ENCODE measurements at regions not wholly inside any gene's neighbourhood (a gene's known extent, or its start where the extent isn't known, plus 50 kb on each side); places are given as distances from the start of the nearest gene placed in this dataset.

GRCh38 chr9:119523508-119523907 lies 154.3 kb upstream of the BRINP1 start:
- no peak overlapping the region for H3K18ac ChIP-seq (ENCODE audit: low read length)
- no peak overlapping the region for H3K4me3 ChIP-seq (ENCODE audit: low read length in 2 of 2)
- H2BK15ac ChIP-seq (ENCODE audit: low read length) = no peak overlapping the region
- H3K9me3 ChIP-seq (replicated peaks in 1 of 2; ENCODE audit: control insufficient read depth in 2 of 2, insufficient read depth in 1 of 2, low read depth in 1 of 2, low read length in 2 of 2) = no peaks in the 10 kb centered on the region
- H3K4me1 ChIP-seq (ENCODE audit: control insufficient read depth in 2 of 2, insufficient read depth in 1 of 2, low read depth in 1 of 2, low read length in 2 of 2) = no peaks in the 10 kb centered on the region
- no peak overlapping the region for H4K91ac ChIP-seq (ENCODE audit: low read depth, low read length, poor library complexity)
- no peaks in the 10 kb centered on the region for H3K79me1 ChIP-seq (ENCODE audit: low read depth, low read length)
- H4K8ac ChIP-seq (ENCODE audit: low read depth, low read length) = no peak overlapping the region
- no peak overlapping the region for H2AFZ ChIP-seq (ENCODE audit: low read length)
- no peak overlapping the region for H3K4ac ChIP-seq (ENCODE audit: low read length)
- no peak overlapping the region for H2BK5ac ChIP-seq (ENCODE audit: low read length)
- WGBS, 2 donors (ENCODE audit: extremely low coverage in 2 of 2, insufficient read length in 2 of 2, insufficient replicate concordance in 1 of 2) = no CpG with 5 or more reads among the region's 1 CpG
- no peaks in the 10 kb centered on the region for H3K36me3 ChIP-seq (replicated peaks in 1 of 2; ENCODE audit: control insufficient read depth in 2 of 2, insufficient read depth in 2 of 2, low read length in 2 of 2)
- no peak overlapping the region for H3K4me2 ChIP-seq (ENCODE audit: insufficient read depth, low read length, poor library complexity, severe bottlenecking)
- no peak overlapping the region for H2BK12ac ChIP-seq (ENCODE audit: low read length)
- H2AK5ac ChIP-seq (ENCODE audit: low read depth, low read length) = no peak overlapping the region
- H3K27me3 ChIP-seq (ENCODE audit: control insufficient read depth in 3 of 3, insufficient read depth in 3 of 3, low read depth in 1 of 3, low read length in 3 of 3) = no peaks in the 10 kb centered on the region
- H3K23ac ChIP-seq (ENCODE audit: low read depth, low read length, poor library complexity) = no peak overlapping the region
- no peak for DNase-seq (ENCODE audit: low spot score)
- no peak overlapping the region for H2BK120ac ChIP-seq (ENCODE audit: low read depth, low read length)
- H3K27ac ChIP-seq (replicated peaks; ENCODE audit: low read length) = no peak overlapping the region
- no peak overlapping the region for H3K9ac ChIP-seq (ENCODE audit: low read depth, low read length, poor library complexity)
- H3K14ac ChIP-seq (ENCODE audit: low read length) = no peak overlapping the region

GRCh38 chr9:119522381-119522780 lies 153.1 kb upstream of the BRINP1 start:
- Histone ChIP-seq H3K18ac (ENCODE audit: low read length) (no peak overlapping the region), H3K36me3 (replicated peaks in 1 of 2; ENCODE audit: control insufficient read depth in 2 of 2, insufficient read depth in 2 of 2, low read length in 2 of 2) (no peaks in the 10 kb centered on the region), H3K4me3 (ENCODE audit: low read length in 2 of 2) (no peak overlapping the region), H3K27me3 (ENCODE audit: control insufficient read depth in 3 of 3, insufficient read depth in 3 of 3, low read depth in 1 of 3, low read length in 3 of 3) (no peaks in the 10 kb centered on the region), H4K91ac (ENCODE audit: low read depth, low read length, poor library complexity) (no peak overlapping the region), H2BK15ac (ENCODE audit: low read length) (no peak overlapping the region), H4K8ac (ENCODE audit: low read depth, low read length) (no peak overlapping the region), H3K4ac (ENCODE audit: low read length) (no peak overlapping the region), H2BK5ac (ENCODE audit: low read length) (no peak overlapping the region), H2BK12ac (ENCODE audit: low read length) (no peak overlapping the region), H2AFZ (ENCODE audit: low read length) (no peak overlapping the region), H3K23ac (ENCODE audit: low read depth, low read length, poor library complexity) (no peak overlapping the region), H3K9ac (ENCODE audit: low read depth, low read length, poor library complexity) (no peak overlapping the region), H2AK5ac (ENCODE audit: low read depth, low read length) (no peak overlapping the region), H3K79me1 (ENCODE audit: low read depth, low read length) (no peaks in the 10 kb centered on the region), H3K9me3 (replicated peaks in 1 of 2; ENCODE audit: control insufficient read depth in 2 of 2, insufficient read depth in 1 of 2, low read depth in 1 of 2, low read length in 2 of 2) (no peaks in the 10 kb centered on the region), H3K4me2 (ENCODE audit: insufficient read depth, low read length, poor library complexity, severe bottlenecking) (no peak overlapping the region), H3K27ac (replicated peaks; ENCODE audit: low read length) (no peak overlapping the region), H3K4me1 (ENCODE audit: control insufficient read depth in 2 of 2, insufficient read depth in 1 of 2, low read depth in 1 of 2, low read length in 2 of 2) (no peaks in the 10 kb centered on the region), H3K14ac (ENCODE audit: low read length) (no peak overlapping the region), H2BK120ac (ENCODE audit: low read depth, low read length) (no peak overlapping the region)
- WGBS, 2 donors (ENCODE audit: extremely low coverage in 2 of 2, insufficient read length in 2 of 2, insufficient replicate concordance in 1 of 2) = no CpG with 5 or more reads among the region's 2 CpGs
- DNase-seq (ENCODE audit: low spot score) = no peak

GRCh38 chr9:119509291-119509905 lies 140.2 kb upstream of the BRINP1 start:
- no peak overlapping the region for H4K91ac ChIP-seq (ENCODE audit: low read depth, low read length, poor library complexity)
- H3K27me3 ChIP-seq (ENCODE audit: control insufficient read depth in 3 of 3, insufficient read depth in 3 of 3, low read depth in 1 of 3, low read length in 3 of 3) = no peaks in the 10 kb centered on the region
- no peak overlapping the region for H3K4ac ChIP-seq (ENCODE audit: low read length)

GRCh38 chr9:119501374-119501773 lies 132.1 kb upstream of the BRINP1 start:
- Histone ChIP-seq H3K18ac (ENCODE audit: low read length) (no peak overlapping the region), H4K8ac (ENCODE audit: low read depth, low read length) (no peak overlapping the region), H3K4ac (ENCODE audit: low read length) (no peak overlapping the region), H2AK5ac (ENCODE audit: low read depth, low read length) (no peak overlapping the region), H2BK15ac (ENCODE audit: low read length) (no peak overlapping the region), H3K36me3 (replicated peaks in 1 of 2; ENCODE audit: control insufficient read depth in 2 of 2, insufficient read depth in 2 of 2, low read length in 2 of 2) (no peaks in the 10 kb centered on the region), H2BK120ac (ENCODE audit: low read depth, low read length) (no peak overlapping the region), H3K14ac (ENCODE audit: low read length) (no peak overlapping the region), H2BK12ac (ENCODE audit: low read length) (no peak overlapping the region), H3K27me3 (ENCODE audit: control insufficient read depth in 3 of 3, insufficient read depth in 3 of 3, low read depth in 1 of 3, low read length in 3 of 3) (no peaks in the 10 kb centered on the region), H3K23ac (ENCODE audit: low read depth, low read length, poor library complexity) (no peak overlapping the region), H3K4me1 (ENCODE audit: control insufficient read depth in 2 of 2, insufficient read depth in 1 of 2, low read depth in 1 of 2, low read length in 2 of 2) (peaks cover 0 to 4% of the 10 kb centered on the region in 2 donors), H3K79me1 (ENCODE audit: low read depth, low read length) (no peaks in the 10 kb centered on the region), H3K27ac (replicated peaks; ENCODE audit: low read length) (no peak overlapping the region), H3K9ac (ENCODE audit: low read depth, low read length, poor library complexity) (no peak overlapping the region), H2BK5ac (ENCODE audit: low read length) (no peak overlapping the region), H3K4me3 (ENCODE audit: low read length in 2 of 2) (no peak overlapping the region), H3K4me2 (ENCODE audit: insufficient read depth, low read length, poor library complexity, severe bottlenecking) (no peak overlapping the region), H3K9me3 (replicated peaks in 1 of 2; ENCODE audit: control insufficient read depth in 2 of 2, insufficient read depth in 1 of 2, low read depth in 1 of 2, low read length in 2 of 2) (no peaks in the 10 kb centered on the region), H4K91ac (ENCODE audit: low read depth, low read length, poor library complexity) (no peak overlapping the region), H2AFZ (ENCODE audit: low read length) (no peak overlapping the region)
- DNase-seq (ENCODE audit: low spot score) = no peak
- no CpG with 5 or more reads among the region's 3 CpGs for whole genome bisulfite sequencing, 2 donors (ENCODE audit: extremely low coverage in 2 of 2, insufficient read length in 2 of 2, insufficient replicate concordance in 1 of 2)

More at GRCh38 chr9:119509291-119509905, 140.2 kb upstream of the BRINP1 start:
- H3K27ac ChIP-seq (replicated peaks; ENCODE audit: low read length) = no peak overlapping the region
- no peak overlapping the region for H2AK5ac ChIP-seq (ENCODE audit: low read depth, low read length)
- H3K23ac ChIP-seq (ENCODE audit: low read depth, low read length, poor library complexity) = no peak overlapping the region
- WGBS, 2 donors (ENCODE audit: extremely low coverage in 2 of 2, insufficient read length in 2 of 2, insufficient replicate concordance in 1 of 2) = no CpG with 5 or more reads among the region's 2 CpGs
- DNase-seq (ENCODE audit: low spot score) = no peak
- H3K9me3 ChIP-seq (replicated peaks in 1 of 2; ENCODE audit: control insufficient read depth in 2 of 2, insufficient read depth in 1 of 2, low read depth in 1 of 2, low read length in 2 of 2) = no peaks in the 10 kb centered on the region
- no peak overlapping the region for H2BK120ac ChIP-seq (ENCODE audit: low read depth, low read length)
- H2AFZ ChIP-seq (ENCODE audit: low read length) = no peak overlapping the region
- H3K18ac ChIP-seq (ENCODE audit: low read length) = no peak overlapping the region
- H2BK12ac ChIP-seq (ENCODE audit: low read length) = no peak overlapping the region
- no peak overlapping the region for H3K4me3 ChIP-seq (ENCODE audit: low read length in 2 of 2)
- no peaks in the 10 kb centered on the region for H3K36me3 ChIP-seq (replicated peaks in 1 of 2; ENCODE audit: control insufficient read depth in 2 of 2, insufficient read depth in 2 of 2, low read length in 2 of 2)
- H3K9ac ChIP-seq (ENCODE audit: low read depth, low read length, poor library complexity) = no peak overlapping the region
- H3K4me2 ChIP-seq (ENCODE audit: insufficient read depth, low read length, poor library complexity, severe bottlenecking) = no peak overlapping the region
- no peak overlapping the region for H2BK15ac ChIP-seq (ENCODE audit: low read length)
- H3K4me1 ChIP-seq (ENCODE audit: control insufficient read depth in 2 of 2, insufficient read depth in 1 of 2, low read depth in 1 of 2, low read length in 2 of 2) = no peaks in the 10 kb centered on the region
- H3K79me1 ChIP-seq (ENCODE audit: low read depth, low read length) = no peaks in the 10 kb centered on the region
- no peak overlapping the region for H4K8ac ChIP-seq (ENCODE audit: low read depth, low read length)
- H2BK5ac ChIP-seq (ENCODE audit: low read length) = no peak overlapping the region
- H3K14ac ChIP-seq (ENCODE audit: low read length) = no peak overlapping the region

All from neuronal stem cell (in vitro differentiated cells).